ENCODE measurements at regions not wholly inside any gene's neighbourhood (a gene's known extent, or its start where the extent isn't known, plus 50 kb on each side); places are given as distances from the start of the nearest gene placed in this dataset.

DNA sequence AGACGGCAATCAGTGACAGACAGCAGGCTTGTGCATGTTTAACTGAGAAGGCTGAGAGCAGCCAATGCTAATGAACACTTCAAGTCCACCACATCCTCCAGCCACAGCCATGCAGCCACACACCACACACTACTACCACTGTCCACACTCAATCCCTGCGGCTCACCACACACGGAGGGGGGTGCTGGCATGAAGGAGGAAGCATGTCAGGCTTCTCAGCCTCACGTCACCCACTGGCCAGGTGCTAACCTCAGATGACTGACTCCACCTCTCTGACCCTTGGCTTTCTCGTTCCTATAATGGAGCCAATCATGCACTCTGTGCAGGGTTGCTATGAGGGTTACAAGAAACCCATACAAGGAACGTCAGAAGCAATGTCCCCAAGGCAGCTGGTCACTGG, 165.4 kb upstream of the RNF32 start:
- no peak for DNase-seq

- DNase-seq = no peak
These were observed 166.3 kb upstream of the RNF32 start for GRCh38 chr7:156474241-156474743.

GRCh38 chr7:156473476-156474240, 166.9 kb upstream of the RNF32 start:
- DNase-seq = peak; percentile 20

GRCh38 chr7:156472267-156472666, 168.3 kb upstream of the RNF32 start:
- DNase-seq = no peak

GRCh38 chr7:156470399-156471320, 169.9 kb upstream of the RNF32 start:
- DNase-seq = no peak

GRCh38 chr7:156466955-156467625, 173.5 kb upstream of the RNF32 start:
- no peak for DNase-seq

DNA sequence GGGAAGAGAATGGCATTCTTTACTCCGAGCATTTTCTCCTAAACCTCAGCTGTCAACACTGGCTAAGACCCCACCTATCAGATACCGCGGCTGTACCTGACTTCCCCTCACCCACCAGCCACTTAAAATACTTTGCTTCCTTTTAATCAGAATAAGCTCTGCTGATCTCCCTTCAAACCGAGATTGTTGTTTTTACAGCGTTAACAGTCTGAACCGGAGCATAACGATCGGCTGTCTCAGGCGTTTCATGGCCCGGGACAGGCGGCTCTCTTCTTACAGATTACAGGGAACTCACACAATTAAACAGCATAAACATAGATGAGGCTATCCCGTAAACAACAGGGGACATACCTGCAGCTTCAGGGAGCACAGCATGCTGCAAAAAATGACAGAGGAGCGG, 174.3 kb upstream of the RNF32 start:
- no peak for DNase-seq

- no peak for DNase-seq
These were observed 175.4 kb upstream of the RNF32 start for GRCh38 chr7:156465186-156465585.

DNA sequence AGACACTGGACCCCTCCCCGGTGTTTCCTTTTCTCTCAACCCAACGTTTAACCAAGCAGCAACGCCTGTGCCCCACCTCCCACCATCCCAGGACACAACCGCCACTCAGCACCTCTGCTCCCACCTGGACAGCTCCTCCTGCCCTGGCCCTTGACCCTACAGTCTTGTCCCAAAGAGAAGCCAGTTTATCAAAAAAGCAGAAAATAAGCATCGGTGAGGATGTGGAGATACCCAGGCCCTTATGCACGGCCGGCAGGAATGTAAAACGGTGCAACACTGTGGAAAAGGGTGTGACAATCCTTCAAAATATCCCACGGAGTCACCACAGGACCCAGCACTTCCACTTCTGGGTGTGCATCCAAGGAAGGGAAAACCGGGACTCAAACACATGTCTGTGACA, 176.2 kb upstream of the RNF32 start:
- DNase-seq = no peak

DNA sequence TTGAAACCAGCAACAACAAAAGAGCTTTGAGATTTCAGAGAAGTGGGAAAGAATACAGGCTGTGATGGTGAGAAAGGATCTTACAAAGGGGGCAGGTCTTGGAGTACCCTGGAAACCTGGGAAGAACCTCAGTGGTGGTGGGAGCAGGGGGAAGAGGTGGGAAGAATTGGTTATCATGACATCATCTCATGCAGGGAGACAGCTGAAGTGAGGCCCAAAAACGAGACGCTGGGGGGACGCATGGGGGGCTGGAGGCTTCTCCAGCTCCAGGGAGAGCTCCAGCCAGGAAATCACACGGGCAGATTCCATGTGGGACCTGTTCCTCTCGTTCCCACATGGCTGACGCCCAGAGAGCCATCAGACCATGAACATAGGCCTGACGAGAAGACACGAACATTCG, 177.3 kb upstream of the RNF32 start:
- DNase-seq = no peak

DNA sequence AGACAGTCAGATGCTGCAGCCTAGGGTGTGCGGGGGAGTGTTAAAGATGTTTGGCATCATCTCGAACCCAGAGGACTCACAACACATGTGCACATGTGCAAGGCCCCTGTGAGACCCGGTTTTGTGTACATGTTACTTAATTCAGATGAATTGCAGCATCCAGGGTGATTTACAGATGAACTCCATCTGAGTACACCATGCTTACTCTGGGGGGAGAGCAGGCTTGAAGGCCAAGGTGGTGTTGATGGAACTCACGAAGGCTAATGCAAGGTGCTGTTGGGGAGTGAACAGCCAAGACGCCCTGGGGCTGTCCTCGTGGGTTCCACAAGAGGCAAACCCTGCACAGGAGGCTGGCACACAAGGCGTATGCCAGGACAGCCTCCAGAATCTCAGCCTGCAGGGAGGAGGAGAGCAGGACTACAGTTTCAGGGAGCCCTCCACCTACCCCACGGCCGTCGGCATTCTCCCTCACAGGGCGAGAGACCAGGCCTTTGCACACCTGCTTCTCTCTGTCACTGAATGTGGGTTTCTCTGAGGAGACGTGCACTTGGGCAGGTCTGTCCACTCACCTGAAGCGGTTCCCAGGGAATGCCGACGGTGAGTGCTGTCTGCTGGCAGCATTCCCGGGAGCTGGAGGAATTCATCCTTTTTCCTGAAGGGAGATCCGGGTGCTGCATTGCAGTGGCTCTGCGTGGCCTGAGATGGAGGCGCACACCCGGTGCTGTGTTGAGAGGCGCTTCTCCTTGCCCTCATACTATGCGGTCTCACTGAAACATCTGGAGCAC, 178.5 kb upstream of the RNF32 start:
- no peak for DNase-seq

GRCh38 chr7:156460858-156461627, 179.5 kb upstream of the RNF32 start:
- DNase-seq = no peak

DNA sequence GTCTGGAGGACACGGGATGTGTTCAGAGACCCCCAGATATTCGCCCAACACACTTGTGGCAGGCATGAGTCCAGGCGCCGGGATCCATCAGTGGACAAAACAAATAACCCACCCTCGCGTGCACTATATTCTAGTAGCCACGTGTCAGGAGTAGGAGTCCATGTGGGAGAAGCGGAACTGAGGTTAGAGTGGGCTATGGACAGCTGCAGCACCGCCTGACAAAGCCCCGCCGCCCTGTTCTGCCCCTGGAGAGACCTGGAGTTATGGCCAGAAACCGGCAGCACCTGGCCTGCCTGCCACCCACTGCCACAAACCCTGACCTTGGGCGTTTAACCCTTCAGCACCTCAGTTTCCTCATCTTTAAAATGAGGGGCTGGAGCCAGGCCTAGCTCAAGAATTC, 181.0 kb upstream of the RNF32 start:
- no peak for DNase-seq

DNA sequence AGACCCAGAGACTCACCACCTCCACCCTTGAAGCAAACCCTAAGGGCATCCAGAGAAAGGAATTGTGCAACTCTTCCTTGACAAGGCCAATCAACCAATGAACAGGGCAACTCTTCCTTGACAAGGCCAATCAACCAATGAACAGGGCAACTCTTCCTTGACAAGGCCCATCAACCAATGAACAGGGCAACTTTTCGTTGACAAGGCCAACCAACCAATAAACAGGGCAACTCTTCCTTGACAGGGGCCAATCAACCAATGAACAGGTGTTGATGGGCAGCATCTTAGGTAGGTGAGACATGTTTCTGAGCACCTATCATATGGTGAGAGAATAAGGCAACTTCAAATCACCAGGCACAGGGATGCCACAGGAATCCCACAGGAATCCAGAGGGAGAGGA, 181.5 kb upstream of the RNF32 start:
- DNase-seq = no peak

DNA sequence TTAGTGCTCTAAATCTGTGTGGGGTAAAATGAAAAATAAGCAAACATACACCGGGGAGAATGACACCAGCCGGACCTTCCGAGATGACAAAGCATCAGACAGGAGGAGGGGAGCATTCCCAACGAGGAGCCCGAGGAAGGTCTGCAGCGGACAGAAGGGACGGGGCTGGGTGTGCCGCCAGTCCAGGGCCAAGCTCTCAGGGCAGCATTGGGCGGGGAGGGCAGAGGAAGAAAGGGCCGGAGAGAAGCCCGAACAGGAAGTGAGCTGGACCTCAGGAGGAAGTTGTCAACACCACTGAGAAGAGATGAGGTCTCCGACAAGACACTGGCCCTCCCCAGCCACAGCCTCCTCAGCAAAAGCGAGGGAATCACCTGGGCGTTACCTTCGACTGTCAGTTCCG, 182.6 kb upstream of the RNF32 start:
- DNase-seq = no peak

GRCh38 chr7:156456503-156457115, 184.0 kb upstream of the RNF32 start:
- DNase-seq = no peak

GRCh38 chr7:156456032-156456431, 184.5 kb upstream of the RNF32 start:
- no peak for DNase-seq

DNA sequence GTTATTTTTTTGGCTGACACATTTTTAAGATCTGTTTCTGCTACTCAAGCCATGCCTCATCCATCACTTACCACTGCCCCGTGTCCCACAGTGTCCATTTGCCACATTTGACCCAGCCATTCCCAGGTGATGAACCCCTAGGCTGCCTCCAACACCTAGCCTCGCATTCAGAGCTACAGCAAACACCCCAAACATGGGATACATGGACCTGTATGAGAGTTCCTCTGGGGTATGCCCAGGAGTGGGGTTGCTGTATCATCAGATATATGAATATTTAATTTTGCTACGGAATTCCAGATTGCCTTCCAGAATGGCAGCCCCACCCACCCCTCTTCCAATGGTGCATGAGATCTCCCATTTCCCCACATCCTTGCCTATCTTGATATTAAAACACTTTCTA, 190.1 kb upstream of the RNF32 start:
- no peak for DNase-seq

- no peak for DNase-seq
These were observed 191.7 kb upstream of the RNF32 start for GRCh38 chr7:156448918-156449317.

DNA sequence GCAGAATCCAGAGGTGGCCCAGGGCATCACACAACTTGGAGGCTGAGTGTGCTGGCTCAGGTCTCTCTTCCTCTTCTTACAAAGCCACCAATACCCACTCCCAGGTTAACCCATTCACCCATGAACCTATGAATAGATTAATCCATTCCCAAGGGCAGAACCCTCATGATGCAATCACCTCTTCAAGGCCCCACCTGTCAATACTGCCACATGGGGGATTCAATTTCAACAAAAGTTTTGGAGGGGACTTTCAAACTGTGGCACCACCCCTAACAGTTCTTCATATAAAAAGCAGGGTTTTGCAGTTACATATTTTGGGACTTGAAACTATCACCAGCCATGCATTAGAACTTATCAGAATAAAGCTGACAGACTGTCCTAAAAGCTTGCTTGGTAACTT, 193.6 kb upstream of the RNF32 start:
- no peak for DNase-seq
